Kasumi-1 (cell line): ENCODE measurements at regions not wholly inside any gene's neighbourhood (a gene's known extent, or its start where the extent isn't known, plus 50 kb on each side); places are given as distances from the start of the nearest gene placed in this dataset.

Source experiments
- DNase-seq, 2 experiments: peaks; one replicate each; lab custom pipeline; 2025; lab: John Stamatoyannopoulos, UW

DNA sequence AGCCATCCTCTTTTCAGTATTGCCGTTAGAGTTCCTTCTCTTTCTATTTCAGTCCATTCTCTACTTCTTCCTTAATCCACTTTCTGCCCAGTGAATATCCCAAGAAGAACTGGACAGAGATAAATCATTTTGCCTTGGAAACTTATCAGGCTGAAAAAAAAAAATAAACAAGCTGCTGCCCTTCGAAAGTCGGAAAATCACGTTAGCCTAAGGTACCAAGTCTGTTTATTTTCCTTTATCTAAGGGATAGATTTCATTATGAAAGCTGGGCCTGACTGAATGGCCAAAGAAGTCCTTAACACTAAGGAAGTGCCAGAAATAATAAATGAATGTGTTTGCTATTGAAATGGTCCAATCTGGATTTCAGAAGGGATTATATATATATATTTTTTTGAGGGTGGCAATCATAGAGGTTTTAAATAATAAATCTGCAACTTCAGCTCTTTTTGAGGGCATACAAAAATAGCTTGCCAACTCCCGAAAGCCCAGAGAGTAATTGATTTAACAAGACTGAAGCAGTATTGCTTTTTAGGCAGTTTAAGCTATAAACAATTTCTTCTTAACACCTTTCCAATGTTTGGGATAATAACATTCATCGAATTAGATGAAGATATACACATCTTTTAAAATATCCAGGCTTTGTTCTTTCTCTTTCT, 127.0 kb upstream of the STMND1 start:
- DNase-seq: no peak

DNA sequence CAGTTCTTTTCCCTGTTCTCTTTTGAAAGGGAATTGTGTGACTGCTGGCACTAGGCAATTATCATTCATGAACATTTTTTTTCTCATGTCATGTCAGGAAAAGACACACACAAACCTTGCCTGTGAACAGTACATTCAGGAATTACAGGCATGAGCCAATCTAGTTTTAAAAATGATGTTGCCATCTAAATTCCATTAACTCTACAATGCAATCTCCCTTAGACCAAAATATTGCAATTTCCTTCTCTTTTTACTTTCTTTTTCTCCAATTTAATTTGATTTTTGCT, 127.5 kb upstream of the STMND1 start:
- DNase-seq: no peak

DNA sequence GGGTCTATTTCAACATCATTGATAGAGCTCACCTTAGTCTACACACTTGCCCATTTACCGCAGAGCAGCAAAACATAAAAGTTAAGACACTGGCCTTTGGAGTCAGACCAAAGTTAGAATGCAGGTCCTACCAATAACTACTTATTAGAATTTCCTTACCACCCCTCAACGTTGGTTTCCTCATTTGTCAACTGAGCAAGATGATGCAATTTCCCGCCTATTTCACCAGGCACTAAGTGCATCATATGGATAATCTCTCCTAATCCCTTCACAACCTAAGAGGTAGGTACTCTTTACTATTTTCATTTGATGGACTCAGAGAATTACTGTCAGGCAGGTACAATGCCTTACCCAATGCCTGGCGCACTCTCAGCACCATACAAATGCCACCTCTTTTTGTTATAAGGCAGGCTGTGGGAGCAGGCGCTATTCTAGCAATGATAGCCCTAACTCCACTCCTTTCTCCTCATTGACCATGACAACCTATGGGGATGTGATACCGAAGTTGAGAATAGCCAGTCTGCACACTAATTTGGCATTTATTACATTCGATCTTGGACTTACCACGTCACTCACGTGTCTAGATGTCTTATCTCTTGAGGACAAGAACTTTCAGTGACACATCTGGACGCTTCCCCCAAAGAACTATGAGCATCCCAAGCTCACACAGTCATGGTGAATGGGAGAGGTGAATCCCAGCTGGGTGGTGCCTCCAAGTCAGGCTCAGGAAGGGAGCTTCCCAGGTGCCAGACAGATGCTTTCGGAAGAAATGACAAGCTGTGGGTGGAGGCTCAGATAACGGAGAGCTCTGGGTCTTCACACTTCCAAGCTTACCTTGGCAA, 128.1 kb upstream of the STMND1 start:
- no peak for DNase-seq

DNA sequence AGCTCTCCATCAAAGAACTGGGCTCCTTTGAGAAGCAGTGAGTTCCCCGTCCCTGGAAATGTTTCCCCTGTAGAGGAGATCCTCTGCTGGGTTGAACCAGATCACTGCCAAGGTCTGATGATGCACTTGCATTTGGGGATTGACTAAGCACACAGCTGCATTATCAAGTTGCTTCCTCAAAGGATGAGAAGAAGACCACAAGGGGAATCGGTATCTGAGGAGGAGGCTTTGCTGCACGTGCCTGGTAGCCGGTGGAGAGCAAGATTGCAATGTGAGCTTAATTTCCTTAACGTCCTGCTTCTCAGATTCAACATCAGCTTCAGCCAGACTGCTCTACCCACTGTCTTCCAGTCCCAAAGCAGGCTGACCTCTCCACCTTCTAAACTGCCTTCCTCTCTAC, 128.8 kb upstream of the STMND1 start:
- no peak for DNase-seq

DNA sequence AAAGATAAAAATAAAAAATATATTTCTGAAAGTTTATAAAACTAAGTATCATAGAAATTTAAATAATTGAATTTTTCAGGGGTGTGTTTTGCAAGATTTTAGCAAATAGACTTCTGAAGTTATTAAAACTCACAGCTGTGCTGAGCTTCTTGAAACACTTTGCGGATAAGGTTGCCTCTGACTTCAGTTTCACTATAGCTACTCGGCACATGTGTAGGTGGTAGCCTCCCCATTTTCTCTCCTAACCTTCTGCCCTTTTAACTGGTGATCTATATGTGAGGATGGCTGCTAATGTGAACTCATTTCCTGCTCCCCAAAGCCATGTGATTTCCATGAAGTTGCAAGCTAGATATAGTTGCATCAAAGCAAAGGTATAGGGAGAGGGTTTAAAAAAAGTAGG, 129.3 kb upstream of the STMND1 start:
- no peak for DNase-seq

DNA sequence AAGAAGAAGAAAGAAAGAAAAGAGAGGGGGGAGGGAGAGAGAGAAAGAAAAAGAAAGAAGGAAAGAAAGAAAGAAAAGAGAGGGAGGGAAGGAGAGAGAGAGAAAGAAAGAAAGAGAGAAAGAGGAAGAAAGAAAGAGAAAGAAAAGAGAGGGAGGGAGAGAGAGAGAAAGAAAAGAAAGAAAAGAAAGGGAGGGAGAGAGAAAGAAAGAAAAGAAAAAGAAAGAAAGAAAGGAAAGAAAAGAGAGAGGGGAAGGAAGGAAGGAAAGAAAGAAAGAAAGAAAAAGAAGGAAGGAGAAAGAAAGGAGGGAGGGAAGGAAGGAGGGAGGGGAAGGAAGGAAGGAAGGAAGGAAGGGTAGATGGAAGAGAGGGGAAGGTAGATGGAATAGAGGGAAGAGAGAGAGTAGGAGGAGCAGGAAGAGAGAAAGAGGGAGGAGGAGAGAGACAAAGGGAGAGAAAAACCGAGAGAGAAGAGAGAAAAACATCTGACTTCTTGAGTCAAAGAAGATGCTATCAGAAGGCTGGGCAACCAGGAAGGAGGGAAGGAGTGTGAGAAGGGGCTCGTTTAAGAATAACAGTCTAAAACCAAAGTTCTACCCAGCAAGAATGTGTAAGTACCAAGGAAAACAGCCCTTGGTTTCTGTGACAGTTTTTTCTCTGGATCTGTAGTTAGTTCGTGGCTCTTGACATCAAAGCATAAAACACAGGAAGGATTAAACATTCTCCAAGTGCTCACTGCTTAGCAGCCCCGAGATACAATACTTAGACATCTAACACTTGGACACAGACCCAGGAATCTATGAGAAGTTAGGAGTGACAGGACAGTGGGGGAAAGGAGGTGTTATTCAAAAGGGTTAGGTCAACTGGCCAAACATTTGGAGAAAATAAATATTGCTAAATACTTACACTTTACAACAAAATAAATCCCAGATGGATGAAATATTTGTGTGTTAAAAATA, 131.9 kb upstream of the STMND1 start:
- DNase-seq: no peak

DNA sequence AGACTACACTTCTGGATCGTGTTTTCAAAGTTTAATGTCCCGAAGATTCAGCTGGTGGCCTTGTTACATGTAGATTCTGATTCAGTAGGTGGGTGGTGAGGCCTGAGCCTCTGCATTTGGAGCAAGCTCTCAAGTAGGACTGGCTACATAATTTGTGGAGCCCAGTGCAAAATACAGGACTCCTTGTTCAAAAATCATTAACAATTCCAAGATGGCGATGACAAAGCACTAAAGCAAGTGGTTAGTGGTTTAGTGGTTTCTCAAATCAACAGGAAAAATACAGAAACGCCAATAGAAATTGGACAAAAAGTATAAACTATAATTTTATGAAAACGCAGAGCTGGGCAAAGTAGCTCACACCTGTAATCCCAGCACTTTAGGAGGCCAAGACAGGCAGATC, 133.7 kb upstream of the STMND1 start:
- DNase-seq: no peak

DNA sequence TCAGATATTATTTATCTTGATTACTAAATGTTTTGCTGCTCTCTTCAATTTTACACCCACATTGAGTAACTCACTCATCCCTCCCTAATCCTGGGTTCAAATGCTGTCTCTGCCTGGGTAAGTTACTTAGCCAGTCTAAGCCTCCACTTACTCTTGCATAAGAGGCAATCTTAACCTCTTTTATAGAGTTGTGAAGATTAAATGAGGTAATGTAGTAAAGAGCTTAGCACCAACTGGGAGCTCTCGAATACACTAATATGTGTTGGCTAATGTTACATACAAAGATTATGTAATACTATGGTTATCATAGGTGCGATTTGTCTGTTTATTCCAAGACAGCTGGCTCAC, 134.4 kb upstream of the STMND1 start:
- DNase-seq: no peak

DNA sequence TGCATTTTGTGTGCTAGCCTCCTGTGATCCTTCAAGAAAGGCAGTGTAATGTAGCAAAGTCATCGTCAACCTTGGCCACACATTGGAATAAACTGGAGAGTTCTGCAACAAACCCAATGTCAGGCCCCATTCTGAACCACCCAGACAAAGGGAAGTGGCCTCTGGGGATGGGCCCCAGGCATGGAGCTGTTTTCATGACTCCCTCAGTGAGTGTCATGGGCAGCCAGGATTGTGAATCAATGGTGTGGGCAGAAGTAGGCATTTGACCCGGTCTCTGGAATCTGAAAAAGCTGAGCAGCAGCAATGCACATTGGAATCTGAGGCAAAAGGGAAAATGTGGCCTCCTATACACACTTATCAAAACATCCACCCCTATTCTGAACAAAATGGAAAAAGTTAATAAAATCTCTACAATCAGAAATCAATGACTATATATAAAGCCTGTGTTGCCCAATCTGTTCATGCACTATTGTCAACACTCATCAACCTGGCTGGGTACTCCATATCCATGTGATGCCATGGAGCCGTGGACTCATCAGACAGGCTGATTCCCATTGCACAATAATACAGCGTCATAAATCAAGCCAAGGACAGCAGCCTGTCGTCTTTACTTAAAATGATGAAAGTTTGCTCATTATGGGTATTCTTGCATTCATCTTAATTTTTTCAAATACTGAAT, 134.9 kb upstream of the STMND1 start:
- no peak for DNase-seq

DNA sequence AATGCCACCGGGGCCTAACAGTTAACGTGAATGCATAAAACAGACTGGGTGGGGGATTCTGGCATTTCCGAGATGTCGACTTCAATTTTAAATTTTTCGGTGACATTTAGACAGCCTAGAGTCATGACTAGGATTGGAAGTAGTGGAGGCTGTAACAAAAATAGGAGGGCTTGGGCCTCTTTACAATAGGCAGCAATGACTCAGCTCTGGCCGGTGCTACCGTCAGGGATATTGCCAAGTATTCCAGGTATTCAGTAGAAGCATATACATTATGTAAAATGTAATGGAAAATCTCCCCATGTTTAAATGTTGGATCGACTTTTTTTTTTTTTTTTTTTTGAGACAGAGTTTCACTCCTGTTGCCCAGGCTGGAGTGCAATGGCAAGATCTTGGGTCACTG, 136.2 kb upstream of the STMND1 start:
- no peak for DNase-seq

DNA sequence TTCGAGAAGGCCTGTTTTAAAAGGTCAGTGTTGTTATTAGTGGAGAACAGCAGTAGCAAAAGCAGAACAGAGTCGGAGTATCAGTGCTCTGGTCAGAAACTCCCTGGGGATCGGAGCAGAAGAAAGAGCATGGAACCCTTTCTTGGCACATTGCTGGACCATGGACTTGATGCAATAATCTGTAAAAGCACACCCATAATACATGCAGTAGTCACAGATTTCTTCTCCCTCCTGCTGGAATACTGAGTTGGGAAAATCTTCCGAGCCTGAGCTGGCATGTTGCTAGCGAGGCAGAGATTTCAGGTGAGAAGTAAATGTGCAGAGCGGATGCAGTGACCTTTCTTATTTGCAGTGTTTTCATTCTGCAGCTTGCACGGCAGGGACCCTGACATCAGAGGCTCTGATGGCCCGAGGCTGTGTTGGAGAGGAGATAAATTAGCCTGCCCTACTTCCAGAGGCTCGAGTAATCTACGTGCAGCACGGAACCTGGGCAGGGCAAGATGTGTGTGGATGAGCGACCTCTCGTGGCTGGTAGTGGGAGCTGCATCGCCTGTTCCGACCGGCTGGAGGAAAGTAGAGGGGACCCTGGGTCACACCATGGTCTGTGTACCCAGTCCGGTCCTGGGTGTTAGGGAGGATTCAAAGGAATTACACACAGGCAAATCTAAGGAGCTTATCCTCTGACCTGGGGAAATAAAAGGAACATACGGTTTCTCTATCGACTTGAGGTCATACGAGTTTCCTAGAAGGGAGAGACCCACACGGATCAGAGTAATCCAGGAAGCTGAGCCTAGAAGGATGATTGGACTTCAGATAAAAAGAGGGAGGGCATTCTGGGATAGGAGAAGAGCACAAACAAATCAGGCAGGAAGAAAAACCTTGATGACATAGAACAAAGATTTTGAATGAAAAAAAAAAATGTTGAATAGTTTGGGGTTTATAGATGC, 137.0 kb upstream of the STMND1 start:
- peak; percentile 66 for DNase-seq

DNA sequence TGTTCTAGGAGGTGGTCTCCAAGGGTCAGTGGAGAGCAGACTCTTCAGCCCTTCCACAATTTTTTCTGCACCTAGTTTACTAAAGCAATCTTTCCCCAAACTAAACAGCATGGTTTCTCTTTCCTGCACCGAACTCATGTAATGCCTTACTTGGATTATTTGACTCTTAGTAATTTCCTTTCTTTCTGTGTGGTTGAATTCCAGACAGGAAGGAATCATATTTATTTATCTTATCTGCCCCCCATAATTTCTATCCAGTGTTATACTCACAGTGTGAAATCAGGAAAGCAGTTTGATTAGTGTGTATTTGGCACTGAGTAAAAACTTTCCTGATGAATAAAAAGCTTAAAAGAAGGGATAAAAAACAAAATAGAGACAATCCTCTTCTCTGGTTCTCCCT, 140.3 kb upstream of the STMND1 start:
- DNase-seq: no peak

DNA sequence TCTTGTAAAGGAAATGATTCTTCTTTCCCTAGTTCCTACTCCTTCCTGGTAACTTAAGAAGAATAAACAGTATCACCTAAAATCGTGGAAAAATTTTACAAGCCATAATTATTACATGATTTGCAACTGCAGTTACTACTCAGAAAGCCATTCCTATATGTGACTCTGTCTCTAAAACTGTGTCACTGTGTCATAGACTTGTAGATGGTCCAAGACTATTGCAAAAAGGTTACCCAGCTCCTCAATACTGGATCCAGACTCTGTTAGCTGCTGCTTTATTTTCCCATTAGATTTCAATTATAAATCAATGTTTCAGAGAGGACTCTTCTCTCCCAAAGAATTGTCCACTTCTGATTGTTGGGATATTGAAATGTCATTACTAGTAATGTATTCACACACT, 142.1 kb upstream of the STMND1 start:
- DNase-seq: no peak

DNA sequence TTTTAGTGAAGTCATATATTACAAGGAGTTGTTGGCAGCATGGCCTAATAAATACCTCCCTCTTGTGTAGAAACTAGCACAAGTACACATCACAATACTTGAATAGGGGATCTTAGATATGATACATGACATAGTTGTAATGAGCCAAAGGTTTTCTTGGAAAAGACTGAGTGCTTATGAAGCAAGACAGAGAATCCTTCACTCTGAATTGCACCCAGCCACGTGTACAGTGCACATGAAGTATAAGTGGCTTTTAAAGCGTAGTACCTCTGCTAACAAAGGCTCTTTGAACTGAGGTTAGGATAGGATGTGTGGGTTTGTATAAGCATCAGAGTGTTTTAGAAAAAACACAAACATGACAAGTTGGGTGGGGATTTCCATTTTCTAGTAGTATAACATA, 145.5 kb upstream of the STMND1 start:
- no peak for DNase-seq

DNA sequence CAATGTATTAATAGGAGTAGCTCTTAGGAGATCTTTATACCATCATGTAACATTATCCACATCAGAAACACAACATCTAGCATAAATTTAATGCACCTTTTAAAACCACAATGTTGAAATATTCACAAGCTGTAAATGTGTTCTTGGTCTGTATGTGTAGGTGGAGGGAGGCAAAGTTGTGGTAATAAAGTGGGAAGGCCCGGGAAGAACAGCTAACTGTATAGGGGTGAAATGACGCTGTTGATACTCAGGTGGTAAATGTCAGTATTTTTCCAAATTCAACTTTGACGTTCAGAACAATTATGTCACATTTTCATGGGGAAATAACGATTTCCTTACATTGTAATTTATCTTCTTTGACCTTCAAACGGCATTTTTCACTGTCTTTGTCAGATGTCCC, 146.0 kb upstream of the STMND1 start:
- no peak for DNase-seq

DNA sequence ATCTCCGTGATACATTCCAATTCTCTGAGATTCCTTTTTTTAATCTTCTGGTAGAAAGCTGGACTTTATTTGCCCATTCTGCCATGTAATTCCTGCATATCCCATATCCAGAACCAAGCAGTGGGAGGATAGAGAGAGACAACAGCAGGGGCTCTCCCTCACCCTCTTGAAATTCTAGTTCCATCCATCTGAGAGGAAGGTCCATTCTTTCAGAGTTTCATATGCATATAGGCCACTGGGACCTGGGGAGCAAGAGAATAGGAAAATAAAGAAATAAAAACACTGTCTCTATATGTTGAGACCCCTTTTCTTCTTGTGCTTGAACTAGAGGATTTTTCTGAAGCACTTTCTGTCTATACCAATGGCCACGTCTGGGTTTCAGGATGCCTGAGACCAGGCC, 147.9 kb upstream of the STMND1 start:
- DNase-seq: no peak

DNA sequence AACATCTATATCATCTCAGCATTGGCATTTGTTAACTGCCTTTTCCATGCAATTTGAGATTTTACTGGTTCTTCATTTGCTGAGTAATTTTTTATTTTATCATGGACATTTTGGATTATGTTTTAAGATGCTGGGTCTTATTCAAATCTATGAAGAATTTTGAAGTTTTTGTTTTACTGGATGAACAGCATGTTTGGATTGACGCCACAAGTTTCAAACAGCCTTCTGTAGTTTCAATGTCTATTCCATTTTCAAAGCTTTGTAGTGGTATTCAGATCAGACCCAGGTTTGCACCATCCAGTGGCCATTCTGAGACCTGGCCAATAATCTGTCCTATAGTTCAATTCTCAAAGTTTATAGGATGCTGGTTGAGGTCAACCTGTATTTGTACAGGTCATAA, 148.4 kb upstream of the STMND1 start:
- no peak for DNase-seq

DNA sequence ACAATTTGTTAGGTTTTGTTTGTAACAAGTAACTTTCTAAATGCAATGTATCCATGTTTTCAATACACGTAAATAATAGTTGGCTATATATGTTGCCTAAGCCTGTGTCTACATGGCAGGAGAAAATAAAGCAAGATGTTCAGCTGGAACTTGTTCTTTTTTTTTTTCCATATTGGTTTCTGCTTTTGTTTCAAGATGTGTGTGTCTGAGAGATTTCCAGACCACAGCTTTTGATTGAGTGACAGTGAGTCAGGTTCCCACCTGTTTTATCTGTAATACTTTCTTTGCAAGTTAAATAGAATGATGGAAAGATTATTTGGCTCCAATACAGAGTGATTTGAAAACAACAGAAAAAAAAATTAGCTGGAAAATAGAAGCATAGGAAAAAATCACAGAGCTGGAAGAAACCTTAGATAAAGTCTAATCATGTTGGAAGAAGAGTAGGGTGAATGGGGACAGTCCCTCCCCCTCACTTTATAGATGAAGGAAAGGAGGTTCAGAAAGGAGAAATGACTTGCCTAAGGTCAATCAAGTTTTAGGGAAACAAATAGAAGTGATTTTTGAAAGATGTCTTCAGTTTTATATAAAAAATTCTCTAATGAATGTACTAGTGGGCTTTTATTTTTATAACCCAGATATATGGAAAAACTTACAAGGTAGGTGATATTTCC, 150.9 kb upstream of the STMND1 start:
- no peak for DNase-seq

DNA sequence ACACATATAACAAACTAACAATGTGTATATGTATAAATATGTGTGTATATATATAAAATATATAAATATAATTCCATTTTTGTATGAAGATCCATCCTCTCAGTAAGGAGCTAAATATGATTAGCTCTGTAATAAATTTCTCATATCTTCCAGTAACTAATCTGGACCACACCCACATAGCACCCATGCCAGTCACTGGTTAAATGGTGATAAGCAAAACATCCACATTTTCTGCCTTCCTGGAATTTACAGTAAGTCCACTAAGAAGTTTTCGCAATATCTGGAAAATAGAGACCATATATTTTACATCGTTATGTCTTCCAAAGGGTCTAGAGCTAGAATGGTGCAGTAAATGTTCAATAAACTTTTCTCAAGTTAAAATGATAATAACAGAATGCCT, 151.5 kb upstream of the STMND1 start:
- DNase-seq: no peak

DNA sequence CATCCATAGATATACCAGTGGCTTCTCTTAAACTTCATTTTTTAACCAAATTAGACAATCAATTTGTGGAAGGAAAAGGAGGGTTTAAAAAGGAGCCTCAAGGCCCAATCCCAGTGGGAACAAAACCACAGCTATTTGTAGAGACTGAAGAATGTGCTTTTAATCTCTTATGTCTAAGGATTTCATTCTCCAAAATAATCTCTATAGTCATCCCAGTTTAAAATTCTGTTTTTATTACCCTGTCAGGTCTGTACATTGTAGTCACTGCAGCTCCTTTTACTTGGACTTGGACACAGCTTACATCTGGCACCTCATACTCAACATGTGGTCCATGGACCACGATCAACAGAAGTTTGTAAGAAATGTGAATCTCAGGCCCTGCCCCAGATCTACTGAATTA, 152.1 kb upstream of the STMND1 start:
- DNase-seq: no peak

DNA sequence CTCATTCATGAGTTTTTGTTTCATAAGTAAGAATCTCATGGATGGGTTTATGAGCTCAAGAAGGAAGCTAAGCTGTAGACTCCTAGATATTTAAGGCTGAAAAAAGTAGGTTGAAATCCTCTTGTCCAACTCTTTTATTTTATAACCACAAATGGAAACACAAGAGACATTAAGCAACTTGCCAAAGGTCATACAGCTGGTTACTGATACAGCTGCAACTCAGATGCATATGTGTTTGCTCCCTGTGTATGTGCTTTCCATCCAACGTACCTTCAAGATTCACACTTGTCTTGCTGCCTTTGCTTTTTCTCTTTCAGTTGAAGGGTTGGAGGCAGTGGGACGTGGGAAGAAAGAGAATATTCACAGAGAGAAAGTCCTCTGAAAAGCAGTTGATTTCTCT, 153.5 kb upstream of the STMND1 start:
- no peak for DNase-seq
